Effector memory CD8-positive, alpha-beta T cell (primary cell): ENCODE measurements at regions not wholly inside any gene's neighbourhood (a gene's known extent, or its start where the extent isn't known, plus 50 kb on each side); places are given as distances from the start of the nearest gene placed in this dataset.

ENCODE experiments used
- ATAC-seq: fragments of 150-1000 bp; cut with Tn5 transposase; replicated peaks from 2 replicates; pipeline ENCODE4 v1.10.0; 2021; ENCODE audit warnings: mild to moderate bottlenecking, moderate library complexity
- DNase-seq, 3 experiments: peaks; one replicate each; pipeline ENCODE4 v3.0.0; 2021
- H3K27ac Mint-ChIP-seq, 2 donors: one replicate each; pipeline ENCODE4 v1.8.0; 2022; ENCODE audit warnings: mild to moderate bottlenecking in 2 of 2, mixed read lengths in 2 of 2, moderate library complexity in 2 of 2
- H3K27me3 Mint-ChIP-seq, 2 donors: one replicate each; pipeline ENCODE4 v1.8.0; 2022; ENCODE audit warnings: mixed read lengths in 2 of 2
- H3K36me3 Mint-ChIP-seq: one replicate; pipeline ENCODE4 v1.8.0; 2022; ENCODE audit warnings: mild to moderate bottlenecking, moderate library complexity, mixed read lengths; ENCODE audit not compliant: insufficient read depth
- H3K4me1 Mint-ChIP-seq, 2 donors: one replicate each; pipeline ENCODE4 v1.8.0; 2022; ENCODE audit warnings: low read depth in 2 of 2, mixed read lengths in 2 of 2
- H3K4me3 Mint-ChIP-seq, 2 donors: one replicate each; pipeline ENCODE4 v1.8.0; 2022; ENCODE audit warnings: mild to moderate bottlenecking in 2 of 2, mixed read lengths in 2 of 2, moderate library complexity in 2 of 2
- H3K9me3 Mint-ChIP-seq, 2 donors: one replicate each; pipeline ENCODE4 v1.8.0; 2022; ENCODE audit warnings: mixed read lengths in 2 of 2

GRCh38 chr17:72004011-72004427 lies 116.8 kb upstream of the SOX9 start:
- Mint-ChIP-seq H3K4me1 (no peaks in the 10 kb centered on the region), H3K36me3 (no peaks in the 10 kb centered on the region), H3K27ac (no peak overlapping the region), H3K4me3 (no peak overlapping the region), H3K9me3 (no peaks in the 10 kb centered on the region), H3K27me3 (no peaks in the 10 kb centered on the region)
- no peak for DNase-seq
- no peak for ATAC-seq

DNA sequence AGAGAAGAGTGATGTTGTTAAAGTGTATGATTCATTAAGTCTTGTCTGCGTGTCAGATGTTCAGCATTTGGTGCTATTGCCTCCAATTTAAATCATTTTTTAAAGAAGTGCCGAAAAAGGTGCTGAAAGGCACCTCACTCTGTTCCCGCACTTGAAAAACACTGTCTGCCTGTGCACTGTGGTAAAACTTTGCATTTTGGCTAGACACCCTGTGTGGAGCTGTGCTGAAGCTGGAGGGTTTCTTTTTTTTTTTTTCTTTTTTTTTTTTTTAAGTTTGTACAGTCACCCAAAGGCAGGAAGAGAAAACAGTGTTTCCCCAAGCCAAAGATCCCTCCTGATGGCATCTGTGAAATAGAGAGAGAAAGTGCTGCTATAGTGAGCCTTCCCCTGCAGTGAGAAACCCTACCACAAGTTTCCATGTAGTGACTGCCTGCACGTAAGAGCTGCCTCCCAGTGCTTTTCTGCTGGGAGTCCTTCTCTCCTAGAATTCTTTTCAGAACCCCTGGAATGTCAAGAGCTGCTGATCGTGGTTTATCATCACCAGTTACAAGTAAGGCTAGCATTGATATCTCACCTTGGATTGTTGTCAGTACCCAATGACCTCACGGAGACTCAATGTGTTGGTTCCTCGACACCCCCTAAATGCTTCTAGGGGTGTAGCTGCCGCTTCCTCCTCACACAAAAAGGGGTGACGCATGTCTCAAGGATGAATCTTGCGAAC lies 116.0 kb upstream of the SOX9 start:
- no peaks in the 10 kb centered on the region for H3K9me3 Mint-ChIP-seq
- no peak for DNase-seq
- H3K27me3 Mint-ChIP-seq: no peaks in the 10 kb centered on the region
- H3K27ac Mint-ChIP-seq: no peak overlapping the region
- H3K4me3 Mint-ChIP-seq: no peak overlapping the region
- ATAC-seq: no peak
- no peaks in the 10 kb centered on the region for H3K36me3 Mint-ChIP-seq
- H3K4me1 Mint-ChIP-seq: no peaks in the 10 kb centered on the region

DNA sequence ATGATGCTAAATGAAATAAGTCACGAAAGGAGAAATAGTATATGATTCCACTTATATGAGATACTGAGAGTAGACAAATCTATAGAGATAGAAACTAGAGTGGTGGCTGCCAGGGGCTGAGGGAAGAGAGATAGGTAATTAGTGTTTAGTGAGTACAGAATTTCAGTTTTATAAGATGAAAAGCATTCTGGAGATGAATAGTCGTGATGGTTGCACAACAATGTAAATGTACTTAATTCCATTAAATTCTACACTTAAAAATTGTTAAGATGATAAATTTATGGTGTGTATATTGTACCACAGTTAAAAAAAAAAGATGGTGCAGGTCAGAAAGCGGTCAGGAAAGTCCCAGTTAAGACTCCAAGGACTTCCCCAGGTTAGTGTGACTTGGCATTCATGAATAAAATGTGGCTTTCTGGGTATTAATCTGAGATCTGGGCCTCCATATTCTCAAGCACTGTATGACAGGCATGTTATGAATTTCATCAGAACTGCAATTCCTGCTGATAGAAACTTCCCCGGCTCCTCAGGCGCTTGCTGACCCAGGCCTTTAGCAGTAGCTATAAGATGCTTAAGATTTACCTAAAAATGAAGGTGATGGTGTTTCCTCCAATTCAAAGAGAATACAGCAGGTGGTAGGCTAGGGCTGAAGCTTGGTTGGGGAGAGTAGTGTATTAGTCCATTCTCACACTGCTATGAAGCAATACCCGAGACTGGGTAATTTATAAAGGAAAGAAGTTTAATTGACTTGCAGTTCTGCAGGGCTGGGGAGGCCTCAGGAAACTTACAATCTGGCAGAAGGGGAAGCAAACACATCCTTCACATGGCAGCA lies 115.3 kb upstream of the SOX9 start:
- H3K9me3 Mint-ChIP-seq: no peaks in the 10 kb centered on the region
- H3K27me3 Mint-ChIP-seq: no peaks in the 10 kb centered on the region
- no peak overlapping the region for H3K27ac Mint-ChIP-seq
- no peaks in the 10 kb centered on the region for H3K4me1 Mint-ChIP-seq
- no peaks in the 10 kb centered on the region for H3K36me3 Mint-ChIP-seq
- H3K4me3 Mint-ChIP-seq: no peak overlapping the region
- DNase-seq (no peak), ATAC-seq (no peak)

DNA sequence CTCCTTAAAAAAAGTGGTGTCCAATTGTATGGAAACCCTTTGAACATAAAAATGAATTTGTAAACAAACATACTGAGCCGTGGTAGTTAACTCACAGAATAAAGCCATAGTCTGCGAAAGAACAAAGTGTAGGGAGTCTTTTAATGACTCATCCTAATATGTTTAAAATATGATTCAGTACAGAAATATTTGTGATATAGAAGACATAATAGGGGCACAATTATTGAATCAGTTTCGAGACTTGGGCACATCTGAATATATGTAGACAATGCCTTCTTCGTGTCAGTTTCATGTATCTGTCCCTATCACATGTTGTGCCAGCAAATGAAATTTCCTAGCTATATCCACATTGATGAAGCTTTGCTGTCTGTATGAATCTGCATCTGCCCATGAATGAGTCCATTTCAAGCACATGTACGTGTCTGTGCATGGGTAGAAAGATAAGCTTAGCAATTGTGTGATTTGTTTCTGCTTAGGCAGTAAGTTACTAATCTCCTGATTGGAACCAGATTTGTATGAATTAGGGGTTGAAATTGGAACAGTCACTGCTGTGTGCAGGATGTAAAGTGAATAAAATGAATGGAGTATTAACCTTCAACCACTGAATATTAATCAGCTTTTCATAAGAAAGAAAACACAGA lies 112.5 kb upstream of the SOX9 start:
- Mint-ChIP-seq H3K27me3 (no peaks in the 10 kb centered on the region), H3K4me1 (no peaks in the 10 kb centered on the region), H3K9me3 (no peaks in the 10 kb centered on the region), H3K27ac (no peak overlapping the region), H3K36me3 (no peaks in the 10 kb centered on the region), H3K4me3 (no peak overlapping the region)
- DNase-seq (no peak), ATAC-seq (no peak)

DNA sequence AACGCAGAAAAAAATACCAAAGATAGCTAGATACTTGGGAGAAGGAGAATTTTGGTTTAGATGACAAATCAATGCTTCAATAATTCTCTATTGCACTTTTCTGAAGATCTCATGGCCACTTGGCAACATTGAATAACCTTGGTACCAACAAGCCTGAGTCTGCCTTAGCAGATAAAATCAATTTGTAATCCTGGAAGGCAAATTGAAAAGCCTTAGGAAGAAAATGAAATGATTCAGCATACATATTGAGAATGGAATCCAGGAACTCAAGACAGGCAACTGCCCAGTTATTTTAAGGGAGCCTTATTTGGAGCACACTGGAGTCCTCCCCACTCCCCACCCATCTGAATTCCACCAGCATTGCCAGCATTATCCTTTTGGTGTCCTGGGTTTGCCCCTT lies 109.3 kb upstream of the SOX9 start:
- DNase-seq (no peak), ATAC-seq (no peak)
- Mint-ChIP-seq H3K4me1 (no peaks in the 10 kb centered on the region), H3K36me3 (no peaks in the 10 kb centered on the region), H3K27me3 (no peaks in the 10 kb centered on the region), H3K9me3 (no peaks in the 10 kb centered on the region), H3K27ac (no peak overlapping the region), H3K4me3 (no peak overlapping the region)

DNA sequence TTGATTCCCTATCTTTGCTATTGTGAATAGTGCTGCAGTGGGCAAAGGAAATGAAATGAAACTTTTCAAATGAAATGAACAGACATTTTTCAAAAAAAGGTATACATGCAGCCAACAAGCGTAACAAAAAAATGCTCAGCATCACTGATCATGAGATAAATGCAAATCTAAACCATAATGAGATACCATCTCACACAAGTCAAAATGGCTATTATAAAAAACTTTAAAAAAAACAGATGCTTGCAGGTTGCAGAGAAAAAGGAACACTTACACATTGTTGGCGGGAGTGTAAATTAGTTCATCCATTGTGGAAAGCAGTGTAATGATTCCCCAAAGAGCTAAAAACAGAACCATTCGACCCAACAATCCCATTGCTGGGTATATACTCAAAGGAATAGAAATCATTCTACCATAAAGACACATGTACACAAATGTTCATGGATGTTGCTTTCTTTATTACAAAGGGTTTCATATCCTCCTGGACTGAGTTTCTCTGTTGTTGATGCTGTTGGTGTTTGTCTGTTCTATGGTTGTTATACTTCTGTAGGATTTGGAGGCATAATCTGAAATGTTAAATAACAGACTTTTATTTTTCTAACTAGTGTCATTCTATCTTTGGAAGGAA lies 99.3 kb upstream of the SOX9 start:
- H3K36me3 Mint-ChIP-seq: no peaks in the 10 kb centered on the region
- H3K27ac Mint-ChIP-seq: no peak overlapping the region
- ATAC-seq (no peak), DNase-seq (no peak)
- H3K27me3 Mint-ChIP-seq: no peaks in the 10 kb centered on the region
- no peaks in the 10 kb centered on the region for H3K4me1 Mint-ChIP-seq
- no peak overlapping the region for H3K4me3 Mint-ChIP-seq
- H3K9me3 Mint-ChIP-seq: peaks cover 0 to 9% of the 10 kb centered on the region in 2 donors

- no peak for ATAC-seq
- DNase-seq: no peak
- Mint-ChIP-seq H3K27me3 (no peaks in the 10 kb centered on the region), H3K9me3 (peaks cover 0 to 6% of the 10 kb centered on the region in 2 donors), H3K27ac (no peak overlapping the region), H3K36me3 (no peaks in the 10 kb centered on the region), H3K4me3 (no peak overlapping the region), H3K4me1 (no peaks in the 10 kb centered on the region)
These were observed 98.2 kb upstream of the SOX9 start for GRCh38 chr17:72022328-72023275.

GRCh38 chr17:72024457-72024856 lies 96.4 kb upstream of the SOX9 start:
- H3K27ac Mint-ChIP-seq: no peak overlapping the region
- no peaks in the 10 kb centered on the region for H3K27me3 Mint-ChIP-seq
- no peak for ATAC-seq
- H3K4me1 Mint-ChIP-seq: no peaks in the 10 kb centered on the region
- no peak overlapping the region for H3K4me3 Mint-ChIP-seq
- H3K36me3 Mint-ChIP-seq: no peaks in the 10 kb centered on the region
- H3K9me3 Mint-ChIP-seq: no peaks in the 10 kb centered on the region
- no peak for DNase-seq

- Mint-ChIP-seq H3K4me3 (no peak overlapping the region), H3K27me3 (no peaks in the 10 kb centered on the region), H3K36me3 (no peaks in the 10 kb centered on the region), H3K4me1 (no peaks in the 10 kb centered on the region), H3K27ac (no peak overlapping the region), H3K9me3 (no peaks in the 10 kb centered on the region)
- no peak for ATAC-seq
- DNase-seq: no peak
These were observed 95.7 kb upstream of the SOX9 start for GRCh38 chr17:72025113-72025512.

GRCh38 chr17:72030067-72030899 lies 90.5 kb upstream of the SOX9 start:
- no peaks in the 10 kb centered on the region for H3K27me3 Mint-ChIP-seq
- ATAC-seq (peak; percentile 41), DNase-seq (no peak)
- H3K36me3 Mint-ChIP-seq: no peaks in the 10 kb centered on the region
- H3K9me3 Mint-ChIP-seq: peaks cover 0 to 5% of the 10 kb centered on the region in 2 donors
- peak overlapping the region; percentile 80 to 89 for H3K27ac Mint-ChIP-seq
- H3K4me3 Mint-ChIP-seq: peak overlapping the region; percentile 80
- peaks cover 8% of the 10 kb centered on the region in 2 donors for H3K4me1 Mint-ChIP-seq

GRCh38 chr17:72031219-72031884 lies 89.5 kb upstream of the SOX9 start:
- peak overlapping the region; percentile 80 for H3K4me3 Mint-ChIP-seq
- no peaks in the 10 kb centered on the region for H3K36me3 Mint-ChIP-seq
- H3K27ac Mint-ChIP-seq: peak overlapping the region; percentile 80 to 89
- H3K27me3 Mint-ChIP-seq: no peaks in the 10 kb centered on the region
- H3K9me3 Mint-ChIP-seq: peaks cover 0 to 7% of the 10 kb centered on the region in 2 donors
- H3K4me1 Mint-ChIP-seq: peaks cover 8% of the 10 kb centered on the region in 2 donors
- no peak for ATAC-seq
- no peak for DNase-seq

DNA sequence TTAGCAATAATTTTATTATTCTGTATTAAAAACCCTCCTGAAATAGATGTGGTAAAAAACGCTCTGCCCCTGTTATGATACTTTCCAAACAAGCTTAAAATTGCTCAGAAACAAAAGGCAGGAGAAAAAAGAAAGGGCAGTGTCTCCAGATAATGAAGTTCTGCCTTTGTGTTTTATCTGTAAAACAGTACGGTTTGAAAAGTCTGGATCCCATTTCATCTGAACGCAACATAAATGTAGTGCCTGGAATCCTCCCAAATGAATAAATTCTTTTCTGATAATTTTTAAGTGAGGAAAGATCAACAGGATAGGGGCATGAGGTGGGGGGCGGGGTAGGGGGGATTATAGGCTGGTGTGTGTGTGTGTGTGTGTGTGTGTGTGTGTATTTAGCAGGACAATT lies 87.5 kb upstream of the SOX9 start:
- H3K36me3 Mint-ChIP-seq: no peaks in the 10 kb centered on the region
- DNase-seq: no peak
- ATAC-seq: no peak
- H3K27me3 Mint-ChIP-seq: no peaks in the 10 kb centered on the region
- no peak overlapping the region for H3K27ac Mint-ChIP-seq
- peaks cover 8% of the 10 kb centered on the region in 2 donors for H3K4me1 Mint-ChIP-seq
- peaks cover 0 to 8% of the 10 kb centered on the region in 2 donors for H3K9me3 Mint-ChIP-seq
- H3K4me3 Mint-ChIP-seq: no peak overlapping the region
